Stimulated activated CD8-positive, alpha-beta memory T cell treated with anti-CD3 and anti-CD28 coated beads, Interleukin-12 subunit alpha, Interleukin-12 subunit beta, amount 100 ng/mL, for 24 hours (primary cell): ENCODE measurements at regions not wholly inside any gene's neighbourhood (a gene's known extent, or its start where the extent isn't known, plus 50 kb on each side); places are given as distances from the start of the nearest gene placed in this dataset.

Experiments
- DNase-seq: peaks from one replicate; pipeline ENCODE4 v3.0.0-alpha.2; 2020; ENCODE audit errors: extremely low read depth

DNA sequence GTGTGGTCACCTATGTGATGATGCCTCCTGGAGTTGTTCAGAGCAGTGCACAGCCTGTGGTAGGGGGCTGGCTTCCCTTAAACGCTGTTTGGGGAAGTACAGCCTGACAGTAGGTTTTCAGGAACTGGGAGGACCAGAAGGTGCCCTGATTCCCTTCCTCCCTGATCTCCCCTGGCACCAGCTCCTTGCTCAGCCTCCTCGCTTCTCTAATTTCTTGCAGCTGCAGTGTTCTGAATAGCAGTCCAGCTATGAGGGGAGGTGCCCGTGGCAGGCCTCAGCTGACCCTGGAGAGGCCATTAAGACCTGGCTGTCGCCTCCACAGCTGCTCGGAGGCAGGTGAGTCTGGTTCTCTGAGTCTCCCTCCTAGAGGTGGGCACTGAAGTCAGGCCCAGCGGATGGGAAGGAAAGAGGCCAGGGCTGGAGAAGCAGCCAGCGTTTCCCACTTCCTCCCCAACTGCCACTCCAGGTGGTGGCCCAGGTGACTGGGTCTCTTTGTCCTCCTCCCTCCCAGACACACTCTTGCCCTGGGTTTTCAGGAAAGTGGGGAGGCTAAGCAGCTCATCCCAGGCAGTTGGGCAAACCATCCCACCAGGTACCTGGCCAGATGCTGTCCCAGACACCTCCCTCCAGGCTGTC is 52.0 kb upstream of the RPL11 start:
- DNase-seq = no peak

DNA sequence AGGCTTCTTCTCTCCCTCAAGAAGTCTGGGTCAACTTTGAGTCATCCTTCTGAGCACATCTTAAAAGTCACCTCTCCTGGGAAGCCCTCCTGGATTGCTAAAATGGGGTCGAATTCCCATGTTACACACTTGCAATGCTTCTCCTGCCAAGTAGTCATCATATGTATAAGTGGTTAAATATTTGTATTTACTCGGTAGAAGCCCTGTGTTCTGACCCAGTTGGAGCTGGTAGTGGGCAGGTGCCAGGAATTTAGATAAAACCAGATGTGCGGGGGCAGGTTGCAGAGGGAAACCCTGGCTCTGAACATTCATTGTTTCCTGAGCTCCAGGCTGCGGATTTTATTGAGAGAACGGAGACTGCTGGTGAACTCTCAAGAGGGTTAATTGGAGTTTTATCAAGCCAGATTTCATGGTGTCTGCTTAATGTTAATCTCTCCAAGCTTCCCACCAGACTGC is 52.8 kb upstream of the RPL11 start:
- DNase-seq = no peak

DNA sequence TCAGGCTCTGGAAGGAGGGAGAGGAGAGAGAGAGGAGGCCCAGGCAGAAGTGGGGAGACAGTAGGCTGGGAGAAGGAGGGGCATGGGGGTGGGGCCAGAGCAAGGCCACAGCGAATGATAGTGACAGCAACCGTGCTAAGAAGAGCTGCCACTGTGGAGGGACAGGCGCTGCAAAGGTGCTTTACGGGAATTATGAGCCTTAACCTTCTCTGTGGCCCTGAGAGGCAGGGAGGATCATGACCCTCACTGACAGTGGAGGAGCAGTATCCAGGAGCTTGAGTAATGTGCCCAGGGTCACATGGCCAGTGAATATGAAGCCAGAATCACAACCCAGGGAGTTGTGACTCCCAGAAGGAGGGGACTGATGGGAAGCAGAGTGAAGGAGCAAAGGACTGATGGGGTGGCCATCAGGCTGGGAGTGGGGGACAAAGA is 53.4 kb upstream of the RPL11 start:
- no peak for DNase-seq

DNA sequence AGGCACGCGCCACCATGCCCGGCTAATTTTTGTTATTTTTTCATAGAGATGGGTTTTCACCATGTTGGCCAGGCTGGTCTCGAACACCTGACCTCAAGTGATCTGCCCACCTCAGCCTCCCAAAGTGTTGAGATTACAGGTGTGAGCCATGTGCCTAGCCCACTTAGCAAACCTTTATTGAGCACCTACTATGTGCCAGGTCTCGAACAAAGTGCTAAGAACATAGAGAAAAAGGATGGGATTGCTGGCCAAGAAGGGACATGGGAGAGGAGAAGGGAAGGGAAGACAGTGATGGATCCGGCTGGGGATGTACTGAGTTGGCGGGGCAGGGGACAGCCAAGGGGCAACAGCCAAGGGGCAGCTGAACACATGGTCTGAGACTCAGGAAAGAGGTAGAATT is 55.6 kb upstream of the RPL11 start:
- no peak for DNase-seq

DNA sequence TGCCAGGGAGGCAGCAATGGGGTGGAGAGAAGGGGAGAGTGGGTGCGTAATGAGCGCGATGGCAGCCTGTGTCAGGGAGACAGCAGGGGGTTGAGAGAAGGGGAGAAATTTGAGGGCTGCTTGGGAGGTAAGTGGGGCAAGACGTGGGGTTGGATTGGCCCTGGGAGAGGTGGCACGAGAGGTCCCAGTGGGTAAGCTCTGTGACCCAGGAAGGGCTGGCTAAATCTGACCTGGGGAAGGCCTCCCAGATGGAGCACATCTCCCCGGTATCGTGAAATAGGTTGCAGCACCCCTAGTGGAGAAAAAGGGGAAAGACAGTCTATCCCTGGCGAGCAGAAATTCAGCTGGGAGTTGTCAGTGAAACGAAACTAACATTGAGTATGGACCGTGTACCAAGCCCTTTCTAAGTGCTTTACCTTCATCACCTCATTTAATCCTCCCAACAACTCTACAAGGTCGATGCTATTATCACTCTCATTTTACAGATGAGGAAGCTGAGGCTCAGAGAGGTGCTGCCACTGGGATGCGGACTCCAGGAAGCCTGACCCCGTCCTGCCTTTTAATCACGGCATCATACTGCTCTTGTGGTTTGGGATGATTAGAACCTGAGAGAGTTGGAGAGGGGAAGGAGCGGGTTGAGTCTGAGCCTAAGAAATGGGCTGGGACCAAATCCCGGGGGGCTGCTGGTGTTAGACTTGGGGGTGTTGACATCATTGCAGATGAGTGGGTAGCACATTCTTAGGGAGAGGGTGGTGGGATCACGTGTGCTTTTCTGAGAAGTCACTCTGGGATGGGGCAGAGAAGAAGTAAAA is 56.6 kb upstream of the RPL11 start:
- DNase-seq = no peak

DNA sequence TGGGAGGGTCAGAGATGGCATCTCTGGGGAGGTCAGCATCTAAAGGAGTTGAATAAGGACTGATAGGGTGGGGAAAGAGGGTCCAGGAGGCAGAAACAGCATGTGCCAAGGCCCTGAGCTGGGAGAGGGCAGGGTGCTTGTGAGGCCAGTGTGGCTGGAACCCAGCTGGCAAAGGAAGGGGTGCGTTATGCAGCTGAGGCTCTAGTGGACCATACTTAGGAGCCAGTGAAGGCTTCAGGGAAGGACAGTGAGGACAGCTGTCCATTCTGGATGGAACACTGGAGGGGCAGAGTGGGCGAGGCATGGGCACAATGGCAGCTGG is 57.1 kb upstream of the RPL11 start:
- no peak for DNase-seq

DNA sequence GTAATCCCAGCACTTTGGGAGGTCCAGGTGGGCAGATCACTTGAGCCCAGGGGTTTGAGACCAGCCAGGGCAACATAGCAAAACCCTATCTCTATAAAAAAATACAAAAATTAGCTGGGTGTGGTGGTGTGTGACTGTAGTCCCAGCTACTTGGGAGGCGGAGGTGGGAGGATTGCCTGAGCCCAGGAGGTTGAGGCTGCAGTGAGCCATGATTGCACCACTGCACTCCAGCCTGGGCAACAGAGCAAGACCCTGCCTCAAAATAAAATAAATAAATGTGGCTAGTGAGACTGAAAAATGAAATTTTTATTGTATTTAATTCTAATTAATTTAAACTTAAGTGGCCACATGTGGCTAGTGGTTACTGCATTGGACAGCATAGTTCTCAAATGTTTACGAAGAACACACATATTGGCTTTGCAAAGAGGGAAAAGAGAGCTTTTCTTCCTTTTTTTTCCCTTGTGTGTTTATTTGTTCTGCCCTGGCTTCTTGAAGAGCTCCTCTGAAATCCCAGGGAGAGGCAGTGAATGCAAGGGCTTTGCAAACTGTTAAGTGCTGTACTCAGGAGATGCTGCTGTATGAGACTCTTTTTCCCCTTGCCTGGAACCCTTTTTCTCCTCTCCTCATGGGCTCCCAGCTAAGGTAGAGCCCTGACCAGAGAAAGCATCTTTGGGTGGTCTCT is 59.0 kb upstream of the RPL11 start:
- no peak for DNase-seq

DNA sequence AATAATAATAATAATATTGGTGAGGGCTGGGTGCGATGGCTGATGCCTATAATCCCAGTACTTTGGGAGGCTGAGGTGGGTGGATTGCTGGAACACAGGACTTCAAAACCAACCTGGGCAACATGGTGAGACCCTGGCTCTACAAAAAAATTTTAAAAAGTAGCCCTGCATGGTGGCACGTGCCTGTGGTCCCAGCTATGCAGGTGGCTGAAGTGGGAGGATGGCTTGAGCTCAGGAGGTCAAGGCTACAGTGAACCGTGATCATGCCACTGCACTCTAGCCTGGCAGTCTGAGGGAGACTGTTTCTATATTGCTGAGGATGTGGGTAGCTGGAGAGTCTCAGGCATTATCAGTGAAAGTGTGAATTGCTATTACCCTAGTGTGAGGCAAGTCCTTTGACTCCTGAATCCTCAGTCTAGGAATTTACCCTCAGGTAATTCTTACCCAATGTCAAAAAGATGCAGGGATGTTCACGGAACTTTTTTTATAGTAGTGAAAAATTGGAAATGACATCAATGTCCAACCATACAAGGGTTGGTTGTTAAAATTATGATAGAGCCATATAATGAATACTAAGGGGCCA is 61.8 kb upstream of the RPL11 start:
- DNase-seq = no peak

DNA sequence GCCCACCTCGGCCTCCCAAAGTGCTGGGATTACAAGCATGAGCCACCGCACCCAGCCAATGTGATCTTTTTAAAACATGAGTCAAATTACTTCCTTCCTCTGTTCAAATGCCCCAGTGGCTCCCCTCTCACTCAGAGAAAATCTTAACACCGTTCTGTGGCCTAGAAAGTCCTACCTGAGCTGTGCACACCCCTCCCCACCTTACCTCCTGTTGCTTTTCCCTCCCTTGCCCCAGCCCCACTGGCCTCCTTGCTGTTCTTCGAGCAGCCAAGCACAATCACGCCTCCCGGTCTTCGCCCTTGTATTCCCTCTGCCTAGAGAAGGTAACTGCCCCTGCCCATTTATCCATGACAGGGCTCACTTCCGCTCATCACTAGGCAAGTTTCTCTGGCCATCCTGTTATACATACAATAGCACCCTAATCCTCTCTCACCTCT is 62.6 kb upstream of the RPL11 start:
- DNase-seq = no peak

DNA sequence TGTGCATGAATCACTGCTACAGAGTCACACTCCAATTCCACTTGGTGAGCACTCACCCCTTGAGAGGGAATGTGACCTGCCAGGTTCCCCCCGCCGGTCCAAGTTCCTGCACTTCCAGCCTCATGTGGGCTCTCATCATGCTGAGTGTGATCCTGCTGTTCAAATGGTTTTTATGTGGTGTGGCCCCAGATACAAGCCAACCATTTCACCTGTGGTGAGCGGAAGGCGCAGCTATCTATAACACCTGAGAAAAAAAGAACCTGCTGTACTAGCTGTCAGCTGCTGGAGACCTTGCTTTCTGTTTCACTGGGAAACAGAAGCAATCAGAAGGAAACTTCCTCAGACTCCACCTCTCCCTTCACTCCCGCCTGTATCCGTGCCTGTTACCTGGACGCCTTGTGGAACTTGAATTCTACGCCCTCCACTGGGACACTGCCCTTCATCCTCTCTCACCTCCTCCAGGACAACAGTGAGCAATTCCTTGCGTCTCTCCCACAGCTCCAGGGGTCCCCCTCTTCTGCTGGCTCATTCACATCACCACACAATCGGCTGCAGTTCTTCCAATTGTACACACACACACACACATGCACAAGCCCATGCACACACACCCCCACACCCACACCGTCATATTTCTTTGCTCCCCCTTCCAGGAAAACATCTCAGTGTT is 64.4 kb upstream of the RPL11 start:
- DNase-seq = no peak

DNA sequence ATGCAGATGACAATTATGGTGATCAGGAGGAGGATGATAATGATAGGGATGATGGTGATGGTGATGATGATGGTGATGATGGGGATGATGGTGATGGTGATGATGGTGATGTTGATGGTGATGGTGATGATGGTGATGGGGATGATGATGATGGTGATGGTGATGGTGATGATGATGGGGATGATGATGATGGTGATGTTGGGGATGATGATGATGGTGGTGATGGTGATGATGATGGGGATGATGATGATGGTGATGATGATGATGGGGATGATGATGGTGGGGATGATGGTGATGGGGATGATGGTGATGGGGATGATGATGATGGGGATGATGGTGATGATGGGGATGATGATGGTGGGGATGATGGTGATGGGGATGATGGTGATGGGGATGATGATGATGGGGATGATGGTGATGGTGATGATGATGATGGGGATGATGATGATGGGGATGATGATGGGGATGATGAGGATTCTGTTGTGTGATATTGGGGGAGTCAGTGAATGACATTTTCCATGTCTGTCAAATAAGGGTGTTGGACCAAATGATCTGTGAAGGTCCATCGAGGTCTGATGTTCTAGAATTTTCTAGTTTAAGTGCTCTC is 65.6 kb upstream of the RPL11 start:
- no peak for DNase-seq

DNA sequence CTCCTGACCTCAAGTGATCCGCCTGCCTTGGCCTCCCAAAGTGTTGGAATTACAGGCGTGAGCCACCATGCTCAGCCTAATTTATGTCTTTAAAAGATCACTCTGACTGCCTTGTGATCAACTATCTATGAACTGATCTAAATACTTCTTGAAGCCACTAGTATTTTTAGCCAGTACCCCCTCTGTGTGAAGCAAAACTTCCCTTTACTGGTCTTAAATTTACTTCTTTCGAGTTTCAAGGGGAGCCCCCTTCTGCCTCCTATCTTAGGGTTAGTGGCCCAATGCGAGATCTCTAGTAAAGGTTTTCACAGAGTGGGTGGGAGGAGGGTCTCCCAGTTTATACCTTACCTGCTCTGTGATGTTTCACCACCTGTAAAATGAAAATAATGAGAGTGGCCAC is 66.1 kb upstream of the RPL11 start:
- DNase-seq = no peak

DNA sequence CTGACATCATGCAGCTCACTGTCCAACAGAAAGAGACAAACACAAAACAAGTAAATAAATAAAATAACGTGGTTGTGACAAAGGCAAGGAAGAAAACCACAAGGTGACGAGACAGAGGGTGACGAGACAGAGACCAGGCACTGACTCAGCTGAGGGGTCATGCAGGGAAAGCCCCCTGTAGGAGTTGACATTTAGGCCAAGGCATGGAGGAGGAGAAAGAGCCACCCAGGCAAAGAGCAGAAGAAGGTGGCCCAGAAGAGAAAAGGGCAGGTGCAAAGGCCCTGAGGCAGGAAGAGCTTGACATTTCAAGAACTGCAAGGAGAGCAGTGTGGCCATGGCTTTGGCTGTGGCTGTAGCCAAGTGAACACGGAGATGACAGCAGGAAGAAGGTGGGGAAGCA is 65.1 kb upstream of the ID3 start:
- no peak for DNase-seq

DNA sequence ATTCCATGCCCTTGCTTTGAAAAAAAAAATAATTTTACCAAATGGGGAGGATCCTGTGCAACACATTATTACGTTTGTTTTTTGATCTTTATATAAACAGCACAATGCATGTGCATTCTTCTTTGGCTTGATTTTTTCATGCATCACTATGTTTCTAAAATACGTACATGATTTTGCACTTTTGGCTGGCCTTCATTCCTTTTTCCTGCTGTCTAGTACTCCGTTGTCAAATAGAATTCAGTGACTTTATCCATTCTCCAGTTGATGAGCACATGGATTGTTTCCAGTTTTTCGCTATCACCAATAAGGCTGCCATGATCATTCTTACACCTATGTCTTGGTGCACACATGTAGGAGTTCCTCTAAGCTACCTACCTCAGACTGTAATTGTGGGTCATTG is 63.0 kb upstream of the ID3 start:
- DNase-seq = no peak

DNA sequence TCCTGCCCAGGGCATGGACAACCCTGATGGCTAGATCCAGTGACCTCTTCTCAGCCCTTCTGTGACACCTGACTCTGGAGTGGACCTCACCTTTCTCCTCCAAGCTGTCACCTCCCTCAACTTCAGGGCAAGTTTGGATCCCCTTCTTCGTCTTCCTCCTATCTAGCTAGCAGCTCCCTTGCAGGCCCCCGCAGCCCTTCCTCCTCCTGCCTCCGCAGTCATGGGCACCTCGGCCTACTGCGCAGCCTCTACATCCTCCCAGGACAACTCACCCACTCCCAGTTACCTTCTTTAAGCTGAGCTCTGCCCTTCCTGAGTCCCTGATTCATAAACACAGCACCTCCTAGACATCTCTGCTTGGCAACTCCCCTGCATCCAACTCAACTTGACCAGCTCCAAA is 61.3 kb upstream of the ID3 start:
- DNase-seq = no peak

DNA sequence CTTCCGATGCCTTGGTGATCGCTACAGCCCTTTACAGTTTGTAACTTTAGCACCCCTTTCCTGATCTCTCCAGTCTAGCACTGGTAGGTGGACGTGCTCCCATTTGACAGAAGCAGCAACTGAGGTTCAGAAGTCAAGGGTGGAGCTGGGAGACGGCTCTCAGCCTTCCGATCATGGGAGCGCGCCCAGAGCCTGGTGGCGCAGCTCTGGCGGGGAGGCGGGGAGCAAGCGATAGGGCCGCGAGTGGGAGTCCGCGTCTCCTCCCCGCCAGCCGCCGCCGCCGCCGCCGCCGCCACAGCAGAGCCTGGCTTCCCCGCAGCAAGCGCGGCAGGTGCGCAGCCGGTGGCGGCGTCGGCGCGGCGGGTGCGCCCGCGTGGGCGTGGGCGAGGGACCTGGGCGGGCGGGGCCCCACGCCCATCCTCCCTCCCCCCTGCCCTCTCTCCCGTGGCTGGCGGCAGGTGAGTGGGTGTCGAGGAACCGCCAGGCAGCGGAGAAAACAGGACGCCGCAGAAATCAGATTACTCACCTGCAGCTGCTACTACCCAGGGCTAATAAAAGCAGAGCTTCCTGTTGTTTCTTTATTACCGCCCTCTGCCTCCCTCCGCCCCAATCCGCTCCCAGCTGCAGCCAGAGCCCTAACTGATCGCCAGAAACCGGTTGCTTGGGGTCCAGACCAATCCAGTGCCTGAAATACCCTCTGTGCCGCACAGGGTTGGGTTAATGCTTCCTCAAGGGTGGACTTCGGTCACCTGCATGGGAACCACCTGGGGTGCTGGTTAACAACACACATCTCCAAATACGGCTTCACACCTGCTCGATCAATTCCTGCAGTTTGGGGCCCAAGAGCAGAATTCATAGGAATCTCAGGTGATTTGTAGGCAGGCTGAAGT is 60.2 kb upstream of the ID3 start:
- DNase-seq = peak; percentile 39

DNA sequence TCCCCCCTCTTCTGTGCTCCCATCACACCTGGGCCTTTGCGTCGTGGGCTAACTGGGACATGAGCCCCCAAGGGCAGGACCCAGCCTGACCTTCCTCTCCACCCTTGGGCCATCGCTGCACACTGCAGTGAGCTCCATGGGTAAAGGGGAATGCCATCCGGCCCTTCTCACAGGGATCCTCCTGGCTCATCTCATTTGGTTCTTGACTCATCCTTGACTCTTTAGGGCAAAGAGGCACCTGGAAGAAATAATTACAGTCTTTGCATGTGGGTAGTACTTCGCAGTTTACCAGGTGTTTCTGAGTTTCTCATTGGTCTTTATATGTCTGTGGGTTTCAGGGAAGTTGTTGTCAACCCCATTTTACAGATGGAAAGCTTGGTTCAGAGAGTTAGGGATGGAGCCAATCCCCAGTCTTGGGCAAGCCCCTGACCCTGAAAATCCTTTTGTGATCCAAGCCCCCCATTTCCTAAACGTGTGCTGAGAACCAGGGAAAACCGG is 59.3 kb upstream of the ID3 start:
- DNase-seq = no peak

DNA sequence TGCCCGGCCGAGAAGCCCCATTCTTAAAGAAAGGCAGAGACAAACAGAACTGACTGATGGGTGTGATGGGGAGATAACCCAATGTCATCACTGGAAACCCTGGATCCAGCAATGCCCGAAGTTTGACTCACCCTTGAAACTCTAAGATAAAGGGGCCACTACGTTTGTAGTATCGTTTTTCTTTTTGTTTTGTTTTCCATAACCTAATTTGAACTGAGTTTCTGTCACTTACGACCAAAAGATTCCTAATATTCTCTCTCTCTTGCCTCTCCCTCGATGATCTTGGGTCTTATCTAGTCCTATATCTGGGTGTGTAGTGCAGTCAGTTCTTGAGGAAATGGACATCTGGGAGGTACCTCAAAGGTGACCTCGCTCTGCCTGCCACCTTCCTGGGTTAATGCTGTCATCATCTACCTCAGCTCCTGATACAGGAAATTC is 57.8 kb upstream of the ID3 start:
- no peak for DNase-seq

DNA sequence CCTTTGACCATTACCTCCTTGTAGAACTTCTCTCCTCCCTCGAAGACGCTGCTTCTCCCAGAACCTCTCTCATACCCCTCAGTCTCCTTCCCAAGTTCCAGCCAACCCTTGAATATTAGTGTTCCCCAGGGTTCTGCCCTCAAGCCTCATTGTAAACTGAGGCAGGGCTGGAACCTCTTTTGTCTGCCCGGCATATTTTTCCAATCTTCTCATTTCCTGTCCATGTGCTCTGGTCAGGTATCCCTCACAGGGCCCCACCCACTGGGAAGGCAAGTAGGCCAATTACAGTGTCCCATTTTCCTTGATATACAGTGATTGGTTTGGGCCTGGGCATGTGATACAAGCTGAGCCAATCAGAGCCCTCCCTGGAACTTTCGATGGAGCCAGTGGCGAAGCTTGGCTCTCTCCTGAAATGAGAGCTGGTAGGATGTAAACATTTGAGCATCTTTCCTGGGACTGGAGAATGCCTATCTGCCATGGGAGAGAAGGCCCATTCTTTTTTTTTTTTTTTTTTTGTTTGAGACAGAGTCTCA is 57.1 kb upstream of the ID3 start:
- DNase-seq = no peak

DNA sequence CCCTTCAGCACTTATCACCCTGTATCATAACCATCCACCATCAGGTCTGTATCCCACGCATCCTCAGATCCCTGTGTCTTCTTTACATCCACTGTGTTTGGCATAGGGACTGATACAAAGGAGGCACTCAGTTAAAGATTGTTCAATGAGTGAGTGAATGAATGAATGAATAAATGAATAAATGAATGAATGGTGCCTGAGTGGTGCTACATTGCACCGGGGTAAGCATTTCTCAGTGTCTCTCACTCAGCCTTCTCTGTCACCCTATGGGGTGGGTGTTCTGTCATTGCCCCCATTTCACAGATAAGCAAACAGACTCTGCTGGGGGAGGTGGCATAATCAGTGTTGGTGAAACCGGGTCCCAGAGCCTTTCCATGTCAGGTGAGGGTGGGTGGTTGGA is 56.6 kb upstream of the ID3 start:
- DNase-seq = no peak
